ENCODE measurements at regions not wholly inside any gene's neighbourhood (a gene's known extent, or its start where the extent isn't known, plus 50 kb on each side); places are given as distances from the start of the nearest gene placed in this dataset.

DNA sequence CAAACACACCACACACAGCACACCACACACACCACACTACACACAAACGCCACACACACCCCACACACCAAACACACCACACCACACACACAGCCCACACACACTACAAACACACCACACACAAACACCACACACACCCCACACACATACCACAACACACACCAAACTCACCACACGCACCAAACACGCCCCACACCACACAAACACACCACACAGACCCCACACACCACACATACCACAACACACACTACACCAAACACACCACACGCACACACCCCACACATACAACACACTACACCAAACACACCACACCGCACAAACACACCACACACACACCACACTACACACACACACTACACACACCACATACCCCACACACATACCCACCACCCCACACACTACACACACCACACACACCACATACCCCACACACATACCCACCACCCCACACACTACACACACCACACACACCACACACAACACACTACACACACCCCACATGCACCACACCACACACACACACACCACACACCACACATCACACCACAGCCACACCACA, 151.2 kb downstream of the ERCC6L2 start:
- no peak for DNase-seq (ENCODE audit: extremely low spot score, unreplicated experiment)
- no peaks in the 10 kb centered on the region for H3K9me3 Mint-ChIP-seq (ENCODE audit: unreplicated experiment)
- H3K4me3 Mint-ChIP-seq (ENCODE audit: unreplicated experiment): no peak overlapping the region
- TF ChIP-seq, protein P1, sequence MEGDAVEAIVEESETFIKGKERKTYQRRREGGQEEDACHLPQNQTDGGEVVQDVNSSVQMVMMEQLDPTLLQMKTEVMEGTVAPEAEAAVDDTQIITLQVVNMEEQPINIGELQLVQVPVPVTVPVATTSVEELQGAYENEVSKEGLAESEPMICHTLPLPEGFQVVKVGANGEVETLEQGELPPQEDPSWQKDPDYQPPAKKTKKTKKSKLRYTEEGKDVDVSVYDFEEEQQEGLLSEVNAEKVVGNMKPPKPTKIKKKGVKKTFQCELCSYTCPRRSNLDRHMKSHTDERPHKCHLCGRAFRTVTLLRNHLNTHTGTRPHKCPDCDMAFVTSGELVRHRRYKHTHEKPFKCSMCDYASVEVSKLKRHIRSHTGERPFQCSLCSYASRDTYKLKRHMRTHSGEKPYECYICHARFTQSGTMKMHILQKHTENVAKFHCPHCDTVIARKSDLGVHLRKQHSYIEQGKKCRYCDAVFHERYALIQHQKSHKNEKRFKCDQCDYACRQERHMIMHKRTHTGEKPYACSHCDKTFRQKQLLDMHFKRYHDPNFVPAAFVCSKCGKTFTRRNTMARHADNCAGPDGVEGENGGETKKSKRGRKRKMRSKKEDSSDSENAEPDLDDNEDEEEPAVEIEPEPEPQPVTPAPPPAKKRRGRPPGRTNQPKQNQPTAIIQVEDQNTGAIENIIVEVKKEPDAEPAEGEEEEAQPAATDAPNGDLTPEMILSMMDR (IDR thresholded peaks at IDR 0.05): no peak
- peaks cover 23% of the 10 kb centered on the region for H3K4me1 Mint-ChIP-seq (ENCODE audit: unreplicated experiment)
- H3K27ac Mint-ChIP-seq (ENCODE audit: unreplicated experiment): no peak overlapping the region
- H3K27me3 Mint-ChIP-seq (ENCODE audit: unreplicated experiment): peaks cover 48% of the 10 kb centered on the region
- H3K36me3 Mint-ChIP-seq (ENCODE audit: unreplicated experiment): no peaks in the 10 kb centered on the region

DNA sequence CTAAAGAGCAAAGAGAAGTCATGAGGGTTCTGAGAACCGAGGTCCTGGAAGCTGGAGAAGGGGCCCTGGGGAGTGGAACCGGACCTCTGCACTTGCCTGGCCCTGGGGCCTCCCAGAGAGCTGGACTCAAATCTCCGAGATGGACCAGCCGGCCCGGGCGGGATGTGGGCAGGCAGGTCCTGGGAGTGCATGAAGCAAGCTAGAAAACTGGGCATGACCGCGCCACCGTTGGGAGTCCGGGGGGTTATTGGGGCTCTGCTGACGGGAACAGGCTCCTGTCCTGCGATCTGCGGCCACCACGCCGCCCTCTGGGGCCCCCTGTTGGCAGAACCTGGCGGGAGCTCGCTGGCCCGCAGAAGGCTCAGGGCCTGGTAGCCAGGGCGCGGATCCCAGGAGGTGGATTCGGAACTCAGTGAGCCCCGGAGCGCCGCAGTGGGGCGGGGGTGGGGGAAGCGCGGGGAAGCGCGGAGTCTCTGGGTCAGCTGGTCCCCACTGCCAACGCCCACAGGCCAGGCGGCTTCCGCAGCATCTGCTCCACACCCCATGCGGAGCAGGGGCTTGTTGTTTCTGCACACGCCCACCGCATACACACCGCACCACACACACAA, 150.6 kb downstream of the ERCC6L2 start:
- Mint-ChIP-seq H3K9me3 (ENCODE audit: unreplicated experiment) (no peaks in the 10 kb centered on the region), H3K36me3 (ENCODE audit: unreplicated experiment) (no peaks in the 10 kb centered on the region), H3K4me1 (ENCODE audit: unreplicated experiment) (peaks cover 18% of the 10 kb centered on the region), H3K27ac (ENCODE audit: unreplicated experiment) (no peak overlapping the region), H3K27me3 (ENCODE audit: unreplicated experiment) (peaks cover 48% of the 10 kb centered on the region), H3K4me3 (ENCODE audit: unreplicated experiment) (no peak overlapping the region)
- TF ChIP-seq, protein P1 (IDR thresholded peaks at IDR 0.05): no peak
- DNase-seq (ENCODE audit: extremely low spot score, unreplicated experiment): no peak

DNA sequence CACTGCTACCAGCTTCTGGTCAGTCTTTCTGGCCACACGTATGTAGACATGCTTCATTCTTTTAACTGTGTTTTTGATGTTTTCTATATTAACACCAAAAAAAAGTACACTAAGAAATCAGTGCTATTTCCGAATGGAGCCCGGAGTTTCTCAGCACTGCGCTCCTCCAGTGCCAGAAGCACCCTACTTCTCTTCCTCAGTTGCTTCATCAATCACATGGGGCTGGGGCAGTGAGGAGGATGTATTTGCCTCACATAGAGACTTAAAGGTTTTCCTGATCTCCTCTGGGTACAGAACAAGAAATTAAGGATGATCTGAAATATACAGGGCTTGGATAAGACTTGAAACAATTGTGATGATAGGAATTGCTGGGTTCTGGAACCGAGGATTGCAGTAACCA, 148.0 kb downstream of the ERCC6L2 start:
- no peaks in the 10 kb centered on the region for H3K9me3 Mint-ChIP-seq (ENCODE audit: unreplicated experiment)
- peaks cover 12% of the 10 kb centered on the region for H3K4me1 Mint-ChIP-seq (ENCODE audit: unreplicated experiment)
- H3K27me3 Mint-ChIP-seq (ENCODE audit: unreplicated experiment): peaks cover 48% of the 10 kb centered on the region
- DNase-seq (ENCODE audit: extremely low spot score, unreplicated experiment): no peak
- TF ChIP-seq, protein P1 (IDR thresholded peaks at IDR 0.05): no peak
- no peak overlapping the region for H3K4me3 Mint-ChIP-seq (ENCODE audit: unreplicated experiment)
- no peak overlapping the region for H3K27ac Mint-ChIP-seq (ENCODE audit: unreplicated experiment)
- H3K36me3 Mint-ChIP-seq (ENCODE audit: unreplicated experiment): no peaks in the 10 kb centered on the region

DNA sequence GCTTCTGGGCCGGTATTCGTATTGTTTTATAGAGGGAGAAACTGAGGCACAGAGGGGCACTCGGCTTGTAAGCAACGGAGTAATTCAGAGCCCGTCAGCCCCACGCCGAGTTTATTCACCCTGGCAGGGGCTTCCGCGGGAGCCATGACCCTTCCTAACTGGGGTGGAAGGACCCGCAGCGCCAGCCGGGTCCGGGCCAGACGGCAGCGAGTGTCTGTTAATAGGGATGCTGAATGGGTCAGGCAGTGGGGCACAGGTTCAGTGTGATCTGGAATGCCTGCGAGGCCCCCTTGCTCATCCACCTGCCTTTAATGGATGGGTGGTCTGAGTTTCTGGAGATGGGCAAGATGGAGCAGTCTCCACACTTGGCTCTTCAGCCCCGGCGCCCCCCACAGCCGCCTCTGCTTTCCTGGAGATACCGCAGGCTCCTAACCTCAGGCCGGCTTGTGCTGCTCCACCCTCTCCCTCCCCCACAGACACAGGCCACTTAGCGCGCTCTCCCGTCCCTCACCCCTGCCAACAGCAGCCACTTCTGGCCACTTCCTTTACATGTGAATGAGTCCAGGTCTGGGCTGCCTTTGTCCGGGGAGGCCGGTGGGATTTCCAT, 147.1 kb downstream of the ERCC6L2 start:
- Mint-ChIP-seq H3K27ac (ENCODE audit: unreplicated experiment) (no peak overlapping the region), H3K9me3 (ENCODE audit: unreplicated experiment) (no peaks in the 10 kb centered on the region), H3K4me1 (ENCODE audit: unreplicated experiment) (peaks cover 12% of the 10 kb centered on the region), H3K4me3 (ENCODE audit: unreplicated experiment) (peak overlapping the region; percentile 75), H3K27me3 (ENCODE audit: unreplicated experiment) (peaks cover 44% of the 10 kb centered on the region), H3K36me3 (ENCODE audit: unreplicated experiment) (no peaks in the 10 kb centered on the region)
- DNase-seq (ENCODE audit: extremely low spot score, unreplicated experiment): no peak
- TF ChIP-seq, protein P1 (IDR thresholded peaks at IDR 0.05): no peak

All from osteocyte (in vitro differentiated cells).